Neural progenitor cell (in vitro differentiated cells): ENCODE measurements at regions not wholly inside any gene's neighbourhood (a gene's known extent, or its start where the extent isn't known, plus 50 kb on each side); places are given as distances from the start of the nearest gene placed in this dataset.

Experiments
- EZH2 ChIP-seq: fragments of 200-600 bp; sonication (generic); IDR thresholded peaks from 2 replicates; pipeline ENCODE4 v1.6.1; 2017; ENCODE audit warnings: antibody characterized with exemption, mild to moderate bottlenecking, moderate library complexity
- EZH2phosphoT487 ChIP-seq: fragments of 200-600 bp; sonication (generic); IDR thresholded peaks from 2 replicates; pipeline ENCODE4 v1.6.1; 2017; ENCODE audit warnings: antibody characterized with exemption
- TF ChIP-seq, protein P1 (sequence below): fragments of 200-600 bp; sonication (generic); IDR thresholded peaks from 2 replicates; pipeline ENCODE4 v1.5.1; 2017; ENCODE audit warnings: antibody characterized with exemption, mild to moderate bottlenecking

DNA sequence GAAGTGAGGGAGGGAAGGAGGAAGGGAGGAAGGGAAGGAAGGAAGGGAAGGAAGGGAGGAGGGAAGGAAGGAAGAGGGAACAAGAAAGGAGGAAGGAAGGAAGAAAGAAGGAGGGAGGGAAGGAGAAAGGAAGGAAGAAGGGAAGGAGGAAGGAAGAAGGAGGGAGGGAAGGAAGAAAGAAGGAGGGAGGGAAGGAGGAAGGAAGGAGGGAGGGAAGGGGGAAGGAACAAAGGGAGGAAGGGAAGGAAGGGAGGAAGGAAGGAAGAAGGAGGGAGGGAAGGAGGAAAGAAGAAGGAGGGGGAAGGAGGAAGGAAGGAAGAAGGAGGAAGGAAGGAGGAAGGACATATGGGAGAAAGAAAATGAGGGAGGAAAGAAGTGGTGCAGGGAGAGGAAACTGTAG, 184.7 kb upstream of the PMEPA1 start:
- TF ChIP-seq, protein P1, sequence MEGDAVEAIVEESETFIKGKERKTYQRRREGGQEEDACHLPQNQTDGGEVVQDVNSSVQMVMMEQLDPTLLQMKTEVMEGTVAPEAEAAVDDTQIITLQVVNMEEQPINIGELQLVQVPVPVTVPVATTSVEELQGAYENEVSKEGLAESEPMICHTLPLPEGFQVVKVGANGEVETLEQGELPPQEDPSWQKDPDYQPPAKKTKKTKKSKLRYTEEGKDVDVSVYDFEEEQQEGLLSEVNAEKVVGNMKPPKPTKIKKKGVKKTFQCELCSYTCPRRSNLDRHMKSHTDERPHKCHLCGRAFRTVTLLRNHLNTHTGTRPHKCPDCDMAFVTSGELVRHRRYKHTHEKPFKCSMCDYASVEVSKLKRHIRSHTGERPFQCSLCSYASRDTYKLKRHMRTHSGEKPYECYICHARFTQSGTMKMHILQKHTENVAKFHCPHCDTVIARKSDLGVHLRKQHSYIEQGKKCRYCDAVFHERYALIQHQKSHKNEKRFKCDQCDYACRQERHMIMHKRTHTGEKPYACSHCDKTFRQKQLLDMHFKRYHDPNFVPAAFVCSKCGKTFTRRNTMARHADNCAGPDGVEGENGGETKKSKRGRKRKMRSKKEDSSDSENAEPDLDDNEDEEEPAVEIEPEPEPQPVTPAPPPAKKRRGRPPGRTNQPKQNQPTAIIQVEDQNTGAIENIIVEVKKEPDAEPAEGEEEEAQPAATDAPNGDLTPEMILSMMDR = no peak
- TF ChIP-seq EZH2 = no peak
- no peak for TF ChIP-seq EZH2phosphoT487
